HepG2 (cell line): ENCODE measurements at regions not wholly inside any gene's neighbourhood (a gene's known extent, or its start where the extent isn't known, plus 50 kb on each side); places are given as distances from the start of the nearest gene placed in this dataset.

ENCODE experiments used
- ATAC-seq: fragments of 200-7000 bp; cut with Tn5 transposase; 3 replicates; pipeline ENCODE4 v1.9.1; 2020; ENCODE audit warnings: mild to moderate bottlenecking, moderate library complexity
- BruUV-seq: library from RNA; stranded (reverse); fragments of 400-500 nt; replicated peaks from 2 replicates; lab custom pipeline; 2021; lab: Mats Ljungman, UMichigan
- CTCF ChIA-PET: fragments of 300-600 bp; formaldehyde crosslinking; extraction: SDS; loops from one replicate; lab custom pipeline; 2021; ENCODE audit warnings: low total read pairs, inconsistent platforms, low intra/inter-chr PET ratio; lab: Yijun Ruan, JAX
- POLR2A ChIA-PET: fragments of 350-600 bp; sonication (Branson Sonifier 250); formaldehyde crosslinking; loops from one replicate; lab custom pipeline; 2020; ENCODE audit warnings: antibody characterized with exemption, inconsistent platforms; lab: Yijun Ruan, JAX
- DNase-seq: peaks from one replicate; pipeline ENCODE4 v3.0.0-alpha.2; 2015; ENCODE audit warnings: low spot score
- FAIRE-seq: peaks from 3 replicates; lab custom pipeline; 2011; peaks lifted over from hg19 to GRCh38; lab: Jason Lieb, UNC
- H2AFZ ChIP-seq: one replicate; pipeline ENCODE4 v1.6.1; 2011; ENCODE audit warnings: low read length, inconsistent platforms
- H3K27ac ChIP-seq: fragments of 300-600 bp; 3 replicates; pipeline ENCODE4 v1.8.0; 2011; ENCODE audit warnings: mixed run types, mild to moderate bottlenecking, mixed read lengths, low read length, inconsistent platforms; ENCODE audit not compliant: insufficient read depth; ENCODE audit errors: extremely low read length
- H3K27me3 ChIP-seq, 2 experiments: fragments of 200-600 bp in 1 of 2; 2 replicates in 1 of 2; 3 replicates in 1 of 2; pipeline versions ENCODE4 v1.6.0 to v1.8.0; 2011; ENCODE audit warnings: low read length in 2 of 2, mild to moderate bottlenecking in 2 of 2, moderate library complexity in 2 of 2, inconsistent platforms in 1 of 2; ENCODE audit not compliant: insufficient read depth in 2 of 2, control insufficient read depth in 1 of 2
- H3K36me3 ChIP-seq, 2 experiments: fragments of 200-600 bp in 1 of 2; replicated peaks in 1 of 2; 2 replicates in 1 of 2; 3 replicates in 1 of 2; pipeline versions ENCODE4 v1.5.1 to v1.8.0; 2011; ENCODE audit warnings: low read length in 2 of 2, inconsistent platforms in 1 of 2; ENCODE audit not compliant: insufficient read depth in 2 of 2, control insufficient read depth in 1 of 2
- H3K4me1 ChIP-seq: 2 replicates; pipeline ENCODE4 v1.5.1; 2012; ENCODE audit warnings: low read length, inconsistent platforms; ENCODE audit not compliant: insufficient read depth
- H3K4me2 ChIP-seq: 2 replicates; pipeline ENCODE4 v1.6.0; 2011; ENCODE audit warnings: low read depth, low read length, inconsistent platforms
- H3K4me3 ChIP-seq, 3 experiments: fragments of 200-600 bp in 1 of 3; sonication (generic), shearing (Covaris generic) in 1 of 3; replicated peaks in 1 of 3; 2 replicates each; pipeline ENCODE4 v1.5.1; 2011 to 2016; ENCODE audit warnings: low read length in 3 of 3, inconsistent platforms in 2 of 3, low read depth in 2 of 3, mild to moderate bottlenecking in 2 of 3, control low read depth in 1 of 3, mixed read lengths in 1 of 3; ENCODE audit not compliant: insufficient read depth in 1 of 3
- H3K79me2 ChIP-seq: one replicate; pipeline ENCODE4 v1.6.1; 2011; ENCODE audit warnings: low read length, inconsistent platforms; ENCODE audit not compliant: insufficient read depth
- H3K9ac ChIP-seq: 2 replicates; pipeline ENCODE4 v1.6.0; 2011; ENCODE audit warnings: mild to moderate bottlenecking, low read depth, low read length, inconsistent platforms; ENCODE audit not compliant: insufficient read depth
- H3K9me3 ChIP-seq: 2 replicates; pipeline ENCODE4 v1.5.1; 2012; ENCODE audit warnings: mild to moderate bottlenecking, low read length
- H4K20me1 ChIP-seq: 2 replicates; pipeline ENCODE4 v1.6.0; 2011; ENCODE audit warnings: inconsistent platforms, mild to moderate bottlenecking, low read length, moderate library complexity; ENCODE audit not compliant: insufficient read depth
- AHR ChIP-seq: IDR thresholded peaks from 2 replicates; pipeline ENCODE4 v1.6.1; 2018; ENCODE audit warnings: missing genetic modification reagents, missing compliant biosample characterization
- CHD2 ChIP-seq: IDR thresholded peaks from 2 replicates; pipeline ENCODE4 v1.6.1; 2011; ENCODE audit warnings: low read depth, low read length, improper control_type of control experiment
- ELF3 ChIP-seq: IDR thresholded peaks from 2 replicates; pipeline ENCODE4 v1.6.1; 2016; ENCODE audit warnings: missing genetic modification reagents, missing compliant biosample characterization
- FIP1L1 ChIP-seq: fragments of 200-400 bp; formaldehyde crosslinking; IDR thresholded peaks from 2 replicates; pipeline ENCODE4 v1.6.1; 2018; ENCODE audit warnings: low read depth, mild to moderate bottlenecking, low read length, moderate library complexity, borderline replicate concordance; ENCODE audit not compliant: insufficient read depth
- ISL2 ChIP-seq: sonication (generic); formaldehyde crosslinking; IDR thresholded peaks from 2 replicates; pipeline ENCODE4 v1.5.0; 2020; ENCODE audit warnings: missing genetic modification reagents
- MEF2D ChIP-seq: sonication (generic); formaldehyde crosslinking; IDR thresholded peaks from 2 replicates; pipeline ENCODE4 v1.5.1; 2020; ENCODE audit warnings: mild to moderate bottlenecking, missing genetic modification reagents
- SAP130 ChIP-seq: IDR thresholded peaks from 2 replicates; pipeline ENCODE4 v1.6.1; 2016; ENCODE audit warnings: low read depth
- ZBTB8A ChIP-seq: sonication (generic); formaldehyde crosslinking; IDR thresholded peaks from 2 replicates; pipeline ENCODE4 v1.4.0; 2020; ENCODE audit warnings: mild to moderate bottlenecking, low read depth, missing genetic modification reagents, borderline replicate concordance
- ZNF350 ChIP-seq: sonication (generic); formaldehyde crosslinking; IDR thresholded peaks from 2 replicates; pipeline ENCODE4 v1.4.0; 2020; ENCODE audit warnings: mild to moderate bottlenecking, low read depth, missing genetic modification reagents, borderline replicate concordance
- ZNF615 ChIP-seq: sonication (generic); formaldehyde crosslinking; IDR thresholded peaks from 2 replicates; pipeline ENCODE4 v1.5.0; 2020; ENCODE audit warnings: mild to moderate bottlenecking, missing genetic modification reagents, borderline replicate concordance
- WGBS: methylation state at CpG from one replicate; pipeline ENCODE4 v1.1.6; 2017; ENCODE audit warnings: low lambda C conversion rate; 5-methylcytosine and 5-hydroxymethylcytosine counted together
- in situ Hi-C: cut with HindIII; loops from 2 replicates; pipeline ENCODE4 v1.10.0; 2017; ENCODE audit warnings: low pct_unique_long_range_greater_than_20kb; ENCODE audit not compliant: extremely low pct_ligation_motif_present
- intact Hi-C: fragments of 100-400 bp; cut with micrococcal nuclease; formaldehyde crosslinking; loops from one replicate; pipeline ENCODE4 v1.10.0; 2022; ENCODE audit not compliant: unreplicated experiment
- TF ChIP-seq, protein P1 (sequence below): sonication (generic); formaldehyde crosslinking; IDR thresholded peaks from 2 replicates; pipeline ENCODE4 v1.5.1; 2020; ENCODE audit warnings: mild to moderate bottlenecking, missing genetic modification reagents, borderline replicate concordance

- TF ChIP-seq ZNF350 (CRISPR knock-in tag): no peak
Observed at GRCh38 chr3:190192739-190193138, 72.0 kb upstream of the P3H2 start (continued).

DNA sequence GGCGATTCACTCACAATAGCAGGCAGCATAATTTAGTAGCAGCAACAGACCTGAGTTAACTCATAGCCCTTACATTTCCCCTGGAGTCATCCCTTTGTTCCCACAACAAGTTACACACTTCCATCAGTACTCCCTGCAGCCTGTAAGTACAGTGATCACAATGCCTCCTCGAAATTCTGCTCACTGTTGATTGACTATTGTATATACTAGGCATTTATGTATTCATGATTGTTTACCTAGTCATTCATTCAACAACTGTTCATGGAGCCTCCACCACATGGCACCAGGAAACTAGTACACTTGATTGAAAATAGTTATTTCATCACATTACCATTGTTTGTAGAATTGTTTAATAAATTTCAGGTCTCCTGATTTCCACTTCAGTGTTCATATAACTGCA is 71.4 kb upstream of the P3H2 start:
- no peaks in the 10 kb centered on the region for H3K79me2 ChIP-seq
- FAIRE-seq (no peak), DNase-seq (no peak), ATAC-seq (no peak)
- no peak overlapping the region for H3K27ac ChIP-seq
- in situ Hi-C loops: no loop called here
- TF ChIP-seq MEF2D (CRISPR knock-in tag) (no peak), SAP130 (CRISPR knock-in tag) (no peak), ZNF615 (CRISPR knock-in tag) (no peak), ZBTB8A (no peak), AHR (CRISPR knock-in tag) (no peak)
- H3K36me3 ChIP-seq: no peaks in the 10 kb centered on the region
- no peak overlapping the region for H3K4me2 ChIP-seq
- intact Hi-C loops: loop anchor here (10.0 kb wide), 1 partner anchor 67 kb away; the partner anchor contains the start of gene P3H2
- H4K20me1 ChIP-seq: no peaks in the 10 kb centered on the region
- H3K4me3 ChIP-seq: no peak overlapping the region
- H2AFZ ChIP-seq: no peak overlapping the region
- WGBS: 6% methylated on average over 2 of the region's 2 CpGs
- H3K4me1 ChIP-seq: no peaks in the 10 kb centered on the region
- ChIA-PET POLR2A (no interaction called here), CTCF (no interaction called here)
- H3K9ac ChIP-seq: no peak overlapping the region
- H3K27me3 ChIP-seq: no peaks in the 10 kb centered on the region
- H3K9me3 ChIP-seq: no peaks in the 10 kb centered on the region
- no TSS peak for BruUV-seq

DNA sequence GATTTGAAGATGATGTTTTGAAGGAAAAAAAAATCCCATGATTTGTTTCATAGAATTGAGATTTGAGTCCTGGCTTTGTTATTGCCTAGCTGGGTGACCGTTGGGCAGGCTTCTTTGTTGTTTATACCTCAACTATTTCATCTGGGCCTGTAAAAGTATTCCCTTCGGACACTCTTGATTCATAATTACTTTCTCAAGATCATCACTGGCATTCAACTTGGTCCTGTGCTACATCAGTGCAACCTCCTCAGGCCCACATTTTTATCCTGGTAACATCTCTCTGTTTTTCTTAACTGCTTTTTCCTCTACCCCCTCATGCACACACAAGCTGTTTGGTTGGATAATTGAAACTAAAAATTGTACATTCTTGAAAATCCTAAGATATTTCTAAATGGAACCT is 67.5 kb upstream of the P3H2 start:
- no TSS peak for BruUV-seq
- no peak for ATAC-seq
- H3K9me3 ChIP-seq: no peaks in the 10 kb centered on the region
- intact Hi-C loops: no loop called here
- WGBS: 20% methylated on average over 2 of the region's 2 CpGs
- no peaks in the 10 kb centered on the region for H3K4me1 ChIP-seq
- no peaks in the 10 kb centered on the region for H3K36me3 ChIP-seq
- H2AFZ ChIP-seq: no peak overlapping the region
- H3K9ac ChIP-seq: no peak overlapping the region
- no peaks in the 10 kb centered on the region for H3K79me2 ChIP-seq
- POLR2A ChIA-PET: no interaction called here
- no peak for DNase-seq
- TF ChIP-seq CHD2 (no peak), FIP1L1 (no peak), ISL2 (CRISPR knock-in tag) (no peak), ELF3 (CRISPR knock-in tag) (no peak)
- TF ChIP-seq, protein P1, sequence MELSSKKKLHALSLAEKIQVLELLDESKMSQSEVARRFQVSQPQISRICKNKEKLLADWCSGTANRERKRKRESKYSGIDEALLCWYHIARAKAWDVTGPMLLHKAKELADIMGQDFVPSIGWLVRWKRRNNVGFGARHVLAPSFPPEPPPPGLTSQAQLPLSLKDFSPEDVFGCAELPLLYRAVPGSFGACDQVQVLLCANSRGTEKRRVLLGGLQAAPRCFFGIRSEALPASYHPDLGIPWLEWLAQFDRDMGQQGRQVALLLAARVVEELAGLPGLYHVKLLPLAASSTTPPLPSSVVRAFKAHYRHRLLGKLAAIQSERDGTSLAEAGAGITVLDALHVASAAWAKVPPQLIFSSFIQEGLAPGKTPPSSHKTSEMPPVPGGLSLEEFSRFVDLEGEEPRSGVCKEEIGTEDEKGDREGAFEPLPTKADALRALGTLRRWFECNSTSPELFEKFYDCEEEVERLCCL: no peak
- TF ChIP-seq, all 625 proteins: peak for 0
- H3K27me3 ChIP-seq: no peaks in the 10 kb centered on the region
- H3K4me3 ChIP-seq: no peak overlapping the region
- H3K27ac ChIP-seq: no peak overlapping the region
- in situ Hi-C loops: no loop called here
- no peak for FAIRE-seq
- CTCF ChIA-PET: no interaction called here
- no peaks in the 10 kb centered on the region for H4K20me1 ChIP-seq
- H3K4me2 ChIP-seq: no peak overlapping the region
